ENCODE measurements at regions not wholly inside any gene's neighbourhood (a gene's known extent, or its start where the extent isn't known, plus 50 kb on each side); places are given as distances from the start of the nearest gene placed in this dataset.

DNA sequence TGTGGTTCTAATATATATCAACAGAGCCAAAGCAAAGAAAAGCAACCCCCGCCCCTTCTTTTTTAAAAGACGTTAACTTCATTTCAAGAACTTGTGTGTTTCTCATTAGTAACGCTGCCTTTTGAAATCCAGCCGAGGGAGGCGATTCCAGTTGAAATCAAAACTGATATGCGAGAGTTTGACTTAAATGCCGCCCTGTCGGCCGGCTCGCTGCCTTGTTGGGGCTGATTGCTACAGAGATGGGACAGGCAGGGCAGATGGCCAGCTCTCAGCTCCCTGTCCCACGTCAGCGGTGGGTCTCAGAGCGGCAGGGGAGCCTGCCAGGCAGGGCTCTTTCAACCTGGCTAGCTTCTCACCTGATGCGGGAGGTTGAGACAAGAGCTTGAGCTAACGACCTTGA lies 51.9 kb upstream of the ALX4 start:
- H3K27me3 ChIP-seq, result peaks cover 0 to 11% of the 10 kb centered on the region in 2 donors
- WGBS, 2 donors, result 43 to 51% methylated on average over 15 of the region's 15 CpGs
- H3K36me3 ChIP-seq, result no peaks in the 10 kb centered on the region
- no peaks in the 10 kb centered on the region for H3K4me1 ChIP-seq
- DNase-seq (ENCODE audit: low spot score in 2 of 2), result peak in 1 of 2 donors; percentile 9
- TF ChIP-seq POLR2A (IDR thresholded peaks at IDR 0.05), result no peak
- TF ChIP-seq, protein P1, sequence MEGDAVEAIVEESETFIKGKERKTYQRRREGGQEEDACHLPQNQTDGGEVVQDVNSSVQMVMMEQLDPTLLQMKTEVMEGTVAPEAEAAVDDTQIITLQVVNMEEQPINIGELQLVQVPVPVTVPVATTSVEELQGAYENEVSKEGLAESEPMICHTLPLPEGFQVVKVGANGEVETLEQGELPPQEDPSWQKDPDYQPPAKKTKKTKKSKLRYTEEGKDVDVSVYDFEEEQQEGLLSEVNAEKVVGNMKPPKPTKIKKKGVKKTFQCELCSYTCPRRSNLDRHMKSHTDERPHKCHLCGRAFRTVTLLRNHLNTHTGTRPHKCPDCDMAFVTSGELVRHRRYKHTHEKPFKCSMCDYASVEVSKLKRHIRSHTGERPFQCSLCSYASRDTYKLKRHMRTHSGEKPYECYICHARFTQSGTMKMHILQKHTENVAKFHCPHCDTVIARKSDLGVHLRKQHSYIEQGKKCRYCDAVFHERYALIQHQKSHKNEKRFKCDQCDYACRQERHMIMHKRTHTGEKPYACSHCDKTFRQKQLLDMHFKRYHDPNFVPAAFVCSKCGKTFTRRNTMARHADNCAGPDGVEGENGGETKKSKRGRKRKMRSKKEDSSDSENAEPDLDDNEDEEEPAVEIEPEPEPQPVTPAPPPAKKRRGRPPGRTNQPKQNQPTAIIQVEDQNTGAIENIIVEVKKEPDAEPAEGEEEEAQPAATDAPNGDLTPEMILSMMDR (IDR thresholded peaks at IDR 0.05), result no peak
- TF ChIP-seq EP300 (IDR thresholded peaks at IDR 0.05), result no peak
- H3K4me3 ChIP-seq, result no peak overlapping the region
- H3K9me3 ChIP-seq, result peaks cover 0 to 16% (median 0%) of the 10 kb centered on the region in 4 donors
- no peak overlapping the region for H3K27ac ChIP-seq

DNA sequence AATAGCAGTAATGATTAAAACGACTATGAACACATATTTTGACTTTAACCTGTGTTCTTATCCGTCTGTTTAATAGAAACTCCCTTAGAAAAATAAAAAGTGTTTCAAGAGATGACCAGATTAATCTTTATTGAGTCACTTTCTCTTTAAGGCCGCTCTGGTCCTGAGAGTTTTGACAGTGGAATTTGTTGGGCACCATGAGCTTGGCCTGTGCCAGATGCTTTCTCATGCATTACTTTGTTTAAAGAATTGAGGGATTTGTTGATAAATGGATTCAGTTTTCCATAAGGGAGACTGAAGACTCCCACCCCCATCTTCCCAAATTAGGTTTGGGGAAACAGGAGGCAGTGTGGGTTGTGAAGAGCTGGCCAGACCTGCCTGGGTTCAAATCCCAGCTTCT lies 53.2 kb upstream of the ALX4 start:
- DNase-seq (ENCODE audit: low spot score in 2 of 2), result no peak
- Histone ChIP-seq H3K4me3 (no peak overlapping the region), H3K9me3 (peaks cover 0 to 16% (median 0%) of the 10 kb centered on the region in 4 donors), H3K4me1 (no peaks in the 10 kb centered on the region), H3K36me3 (no peaks in the 10 kb centered on the region), H3K27ac (no peak overlapping the region), H3K27me3 (peaks cover 0 to 11% of the 10 kb centered on the region in 2 donors)
- WGBS, 2 donors, result 65 to 83% methylated on average over 3 of the region's 3 CpGs
- no peak for TF ChIP-seq EP300 (IDR thresholded peaks at IDR 0.05)
- no peak for TF ChIP-seq POLR2A (IDR thresholded peaks at IDR 0.05)
- TF ChIP-seq, protein P1 (IDR thresholded peaks at IDR 0.05), result no peak

- Histone ChIP-seq H3K27ac (no peak overlapping the region), H3K36me3 (no peaks in the 10 kb centered on the region), H3K4me3 (no peak overlapping the region), H3K9me3 (peaks cover 0 to 16% (median 0%) of the 10 kb centered on the region in 4 donors), H3K27me3 (peaks cover 0 to 5% of the 10 kb centered on the region in 2 donors), H3K4me1 (no peaks in the 10 kb centered on the region)
- no peak for DNase-seq (ENCODE audit: low spot score in 2 of 2)
- TF ChIP-seq, protein P1 (IDR thresholded peaks at IDR 0.05), result no peak
- TF ChIP-seq EP300 (IDR thresholded peaks at IDR 0.05), result no peak
- no peak for TF ChIP-seq POLR2A (IDR thresholded peaks at IDR 0.05)
- 84 to 87% methylated on average over 2 to 3 of the region's 3 CpGs for WGBS, 2 donors
Measured at GRCh38 chr11:44364596-44364995, 54.7 kb upstream of the ALX4 start.

GRCh38 chr11:44365616-44366015 lies 55.7 kb upstream of the ALX4 start:
- Histone ChIP-seq H3K4me3 (no peak overlapping the region), H3K36me3 (no peaks in the 10 kb centered on the region), H3K9me3 (peaks cover 0 to 16% (median 0%) of the 10 kb centered on the region in 4 donors), H3K27me3 (peaks cover 0 to 5% of the 10 kb centered on the region in 2 donors), H3K27ac (no peak overlapping the region), H3K4me1 (no peaks in the 10 kb centered on the region)
- no peak for DNase-seq (ENCODE audit: low spot score in 2 of 2)
- 77 to 87% methylated on average over 9 of the region's 9 CpGs for WGBS, 2 donors
- TF ChIP-seq, protein P1 (IDR thresholded peaks at IDR 0.05), result no peak
- TF ChIP-seq EP300 (IDR thresholded peaks at IDR 0.05), result no peak
- no peak for TF ChIP-seq POLR2A (IDR thresholded peaks at IDR 0.05)

DNA sequence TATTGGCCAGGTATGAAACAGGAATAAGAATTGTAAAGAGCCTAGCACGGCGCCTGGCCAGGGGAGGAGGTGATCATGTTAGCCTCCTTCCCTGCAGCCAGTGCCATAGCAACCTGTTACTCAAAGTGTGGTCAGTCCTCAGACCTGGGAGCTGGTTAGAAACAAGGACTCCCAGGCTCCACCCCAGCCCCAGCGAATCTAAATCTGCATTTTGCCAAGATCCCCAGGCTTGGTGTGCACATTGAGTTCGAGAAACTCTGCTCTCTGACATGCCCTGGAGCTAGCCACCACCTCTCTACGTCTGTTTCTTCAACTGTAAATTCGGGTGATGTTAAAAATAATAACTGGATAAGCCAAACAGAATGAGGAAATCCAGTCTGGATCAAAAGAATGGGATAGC lies 56.1 kb upstream of the ALX4 start:
- H3K27ac ChIP-seq, result no peak overlapping the region
- no peak for TF ChIP-seq EP300 (IDR thresholded peaks at IDR 0.05)
- TF ChIP-seq, protein P1 (IDR thresholded peaks at IDR 0.05), result no peak
- TF ChIP-seq POLR2A (IDR thresholded peaks at IDR 0.05), result no peak
- H3K4me1 ChIP-seq, result no peaks in the 10 kb centered on the region
- DNase-seq (ENCODE audit: low spot score in 2 of 2), result no peak
- H3K27me3 ChIP-seq, result peaks cover 0 to 5% of the 10 kb centered on the region in 2 donors
- WGBS, 2 donors, result 58 to 67% methylated on average over 6 of the region's 6 CpGs
- peaks cover 0 to 16% (median 0%) of the 10 kb centered on the region in 4 donors for H3K9me3 ChIP-seq
- H3K36me3 ChIP-seq, result no peaks in the 10 kb centered on the region
- no peak overlapping the region for H3K4me3 ChIP-seq

Data from tibial nerve (tissue), 4 donors.